DOHH2 (cell line): ENCODE measurements at regions not wholly inside any gene's neighbourhood (a gene's known extent, or its start where the extent isn't known, plus 50 kb on each side); places are given as distances from the start of the nearest gene placed in this dataset.
"Not testable (repeated sequence)": the region's sequence is repeated elsewhere in the genome, so short reads cannot be mapped to it uniquely, and the experiment has no call there.

Source experiments
- H3F3A ChIP-seq: fragments of 200-600 bp; sonication (generic), shearing (Covaris generic); 2 replicates; pipeline ENCODE4 v1.6.0; 2016; ENCODE audit warnings: antibody characterized with exemption, mild to moderate bottlenecking; ENCODE audit not compliant: control insufficient read depth, insufficient read depth
- H3K27ac ChIP-seq: fragments of 200-600 bp; sonication (generic); 2 replicates; pipeline ENCODE4 v1.5.1; 2014; ENCODE audit warnings: low read depth, mild to moderate bottlenecking, low read length, moderate library complexity
- H3K27me3 ChIP-seq: fragments of 200-600 bp; sonication (generic); 2 replicates; pipeline ENCODE4 v1.6.1; 2014; ENCODE audit warnings: mild to moderate bottlenecking, low read length, mixed read lengths; ENCODE audit not compliant: control insufficient read depth
- H3K36me3 ChIP-seq: fragments of 200-600 bp; sonication (generic); 2 replicates; pipeline ENCODE4 v1.6.1; 2014; ENCODE audit warnings: mild to moderate bottlenecking, low read length, moderate library complexity, mixed read lengths; ENCODE audit not compliant: control insufficient read depth
- H3K4me1 ChIP-seq: fragments of 200-600 bp; sonication (generic); 2 replicates; pipeline ENCODE4 v1.6.1; 2014; ENCODE audit warnings: mild to moderate bottlenecking, low read length, mixed read lengths; ENCODE audit not compliant: control insufficient read depth
- H3K4me2 ChIP-seq: fragments of 200-600 bp; sonication (generic); 2 replicates; pipeline ENCODE4 v1.6.0; 2014; ENCODE audit warnings: mild to moderate bottlenecking, low read length, moderate library complexity
- H3K4me3 ChIP-seq: fragments of 200-600 bp; sonication (generic); 2 replicates; pipeline ENCODE4 v1.5.1; 2014; ENCODE audit warnings: mild to moderate bottlenecking, low read length, mixed read lengths
- H3K79me2 ChIP-seq: fragments of 200-600 bp; sonication (generic); 2 replicates; pipeline ENCODE4 v1.6.1; 2014; ENCODE audit warnings: mild to moderate bottlenecking, low read length, mixed read lengths; ENCODE audit not compliant: control insufficient read depth
- H3K9me2 ChIP-seq: fragments of 200-600 bp; sonication (generic); replicated peaks from 2 replicates; pipeline ENCODE4 v1.6.1; 2014; ENCODE audit warnings: mild to moderate bottlenecking, low read length, mixed read lengths; ENCODE audit not compliant: control insufficient read depth
- H3K9me3 ChIP-seq: fragments of 200-600 bp; sonication (generic); 2 replicates; pipeline ENCODE4 v1.6.1; 2014; ENCODE audit warnings: antibody characterized with exemption, low read length, mixed read lengths; ENCODE audit not compliant: control insufficient read depth, insufficient read depth
- H4K20me1 ChIP-seq: fragments of 200-600 bp; sonication (generic); 2 replicates; pipeline ENCODE4 v1.6.0; 2014; ENCODE audit warnings: low read depth, mild to moderate bottlenecking, antibody characterized with exemption, low read length, moderate library complexity; ENCODE audit not compliant: control insufficient read depth, insufficient read depth
- CTCF ChIP-seq: fragments of 200-600 bp; sonication (generic); IDR thresholded peaks from one replicate; pipeline ENCODE4 v1.5.1; 2014; ENCODE audit warnings: antibody characterized with exemption, mild to moderate bottlenecking, low read depth, low read length; ENCODE audit not compliant: poor library complexity, severe bottlenecking
- EZH2phosphoT487 ChIP-seq: fragments of 200-600 bp; sonication (generic); IDR thresholded peaks from 2 replicates; pipeline ENCODE4 v1.6.1; 2017; ENCODE audit warnings: borderline replicate concordance, mild to moderate bottlenecking, antibody characterized with exemption, low read length, moderate library complexity, mixed read lengths

- Histone ChIP-seq H3K4me2 (no peak overlapping the region), H4K20me1 (no peaks in the 10 kb centered on the region), H3K4me1 (no peaks in the 10 kb centered on the region), H3K4me3 (no peak overlapping the region), H3K9me3 (no peaks in the 10 kb centered on the region), H3K36me3 (no peaks in the 10 kb centered on the region), H3K27me3 (no peaks in the 10 kb centered on the region), H3F3A (no peaks in the 10 kb centered on the region), H3K79me2 (no peaks in the 10 kb centered on the region), H3K9me2 (no peaks in the 10 kb centered on the region), H3K27ac (no peak overlapping the region)
- TF ChIP-seq CTCF = no peak
- TF ChIP-seq EZH2phosphoT487 = no peak
These were observed 1143.8 kb downstream of the PCDH19 start for GRCh38 chrX:99266255-99266654.

GRCh38 chrX:99248180-99248579 lies 1161.9 kb downstream of the PCDH19 start:
- TF ChIP-seq EZH2phosphoT487 (no peak), CTCF (no peak)
- Histone ChIP-seq H4K20me1 (no peaks in the 10 kb centered on the region), H3K27ac (no peak overlapping the region), H3K4me2 (no peak overlapping the region), H3K9me3 (no peaks in the 10 kb centered on the region), H3K27me3 (no peaks in the 10 kb centered on the region), H3K4me3 (no peak overlapping the region), H3K36me3 (no peaks in the 10 kb centered on the region), H3K9me2 (no peaks in the 10 kb centered on the region), H3K4me1 (no peaks in the 10 kb centered on the region), H3F3A (no peaks in the 10 kb centered on the region), H3K79me2 (no peaks in the 10 kb centered on the region)

- Histone ChIP-seq H3K79me2 (no peaks in the 10 kb centered on the region), H3K9me3 (no peaks in the 10 kb centered on the region), H3K36me3 (no peaks in the 10 kb centered on the region), H3K4me3 (no peak overlapping the region), H3K27ac (no peak overlapping the region), H4K20me1 (no peaks in the 10 kb centered on the region), H3K27me3 (no peaks in the 10 kb centered on the region), H3K4me1 (no peaks in the 10 kb centered on the region), H3K4me2 (no peak overlapping the region), H3F3A (no peaks in the 10 kb centered on the region), H3K9me2 (no peaks in the 10 kb centered on the region)
- no peak for TF ChIP-seq CTCF
- no peak for TF ChIP-seq EZH2phosphoT487
These were observed 1168.1 kb downstream of the PCDH19 start for GRCh38 chrX:99242001-99242400.

- H3K36me3 ChIP-seq, H3K4me3 ChIP-seq, H3K79me2 ChIP-seq, H4K20me1 ChIP-seq, H3K4me1 ChIP-seq, H3F3A ChIP-seq, H3K9me2 ChIP-seq, H3K9me3 ChIP-seq, H3K27me3 ChIP-seq, H3K4me2 ChIP-seq, H3K27ac ChIP-seq: not testable (repeated sequence)
These were observed 1175.7 kb downstream of the PCDH19 start for GRCh38 chrX:99234384-99234783.
